ENCODE measurements at regions not wholly inside any gene's neighbourhood (a gene's known extent, or its start where the extent isn't known, plus 50 kb on each side); places are given as distances from the start of the nearest gene placed in this dataset.

DNA sequence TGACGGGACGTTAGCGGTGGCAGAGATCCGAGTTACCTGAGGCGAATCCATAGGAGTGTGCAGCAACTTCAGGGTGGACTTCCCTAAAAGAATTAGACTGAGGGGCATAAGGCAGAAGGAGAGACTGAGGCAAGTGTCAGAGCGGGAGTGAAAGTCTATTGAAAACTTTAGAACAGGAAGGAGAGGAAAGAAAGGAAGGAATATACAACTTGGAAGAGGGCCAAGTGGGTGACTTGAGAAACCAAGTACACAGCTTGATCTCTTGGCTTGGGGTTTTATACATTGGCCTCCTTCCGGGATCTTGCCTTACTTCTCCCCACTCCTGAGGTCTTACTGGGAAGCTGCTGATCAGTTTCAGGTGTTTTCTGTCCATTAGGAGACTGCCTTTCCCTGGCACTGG is 84.9 kb downstream of the SNX18 start:
- no peak for DNase-seq

DNA sequence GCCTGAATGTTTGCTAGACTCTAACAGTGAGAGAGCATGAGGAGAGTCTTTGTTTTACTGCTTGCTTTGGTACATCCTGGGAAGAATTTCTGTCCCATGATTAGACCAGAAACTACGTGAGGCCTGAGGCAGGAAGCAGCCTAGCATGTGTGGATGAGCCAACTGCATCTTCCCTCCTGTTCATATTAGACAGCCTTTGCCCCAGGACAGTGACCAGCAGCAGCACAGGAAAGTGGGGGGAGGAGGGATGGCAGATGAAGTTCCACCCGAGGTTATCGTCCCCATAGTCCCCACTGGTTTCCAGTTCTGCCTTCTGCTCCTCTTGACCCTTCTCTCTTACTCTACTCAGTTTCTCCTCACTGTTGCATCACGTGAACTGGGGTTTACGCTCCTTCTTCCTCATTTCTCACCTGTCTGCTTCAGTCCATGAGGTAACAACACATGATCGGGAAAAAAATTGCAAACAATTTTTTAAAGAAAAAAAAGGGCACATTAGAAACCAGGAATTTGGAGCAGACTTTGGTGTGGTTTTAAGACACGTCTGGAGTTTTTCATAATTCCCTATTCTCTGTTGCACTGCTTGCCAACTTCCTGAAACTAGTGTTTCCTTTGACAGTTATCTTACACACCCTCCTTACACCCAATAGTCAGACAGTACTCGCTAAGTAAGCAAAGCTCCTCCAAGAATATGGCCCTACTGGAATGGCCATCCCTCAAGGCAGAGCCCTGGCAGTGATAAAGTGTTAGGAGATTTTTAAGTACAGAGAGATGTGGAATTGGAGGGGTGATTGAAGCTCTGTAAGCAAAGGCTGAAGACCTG is 84.1 kb downstream of the SNX18 start:
- no peak for DNase-seq

All from COR-L47 (cell line).